Right atrium auricular region (tissue), 2 donors: ENCODE measurements at regions not wholly inside any gene's neighbourhood (a gene's known extent, or its start where the extent isn't known, plus 50 kb on each side); places are given as distances from the start of the nearest gene placed in this dataset.

Experiments used
- DNase-seq: peaks from one replicate; pipeline ENCODE4 v3.0.0-alpha.2; 2019; ENCODE audit warnings: low spot score
- H3K27ac ChIP-seq, 2 donors: fragments of 200-600 bp; sonication (generic); 1 replicate in 1 of 2; 2 replicates in 1 of 2; pipeline ENCODE4 v1.5.1; 2016 to 2019
- H3K27me3 ChIP-seq, 2 donors: fragments of 200-600 bp; sonication (generic); one replicate each; pipeline versions ENCODE4 v1.5.1 to v1.6.0; 2017 to 2019
- H3K36me3 ChIP-seq: fragments of 200-600 bp; sonication (generic); one replicate; pipeline ENCODE4 v1.5.1; 2016
- H3K4me1 ChIP-seq, 2 donors: fragments of 200-600 bp; sonication (generic); one replicate each; pipeline versions ENCODE4 v1.5.1 to v1.6.0; 2017 to 2019
- H3K4me3 ChIP-seq, 2 donors: fragments of 200-600 bp; sonication (generic); 1 replicate in 1 of 2; 2 replicates in 1 of 2; pipeline ENCODE4 v1.5.1; 2017 to 2019; ENCODE audit warnings: mild to moderate bottlenecking in 1 of 2, moderate library complexity in 1 of 2
- H3K9me3 ChIP-seq, 2 donors: fragments of 200-600 bp; sonication (generic); one replicate each; pipeline ENCODE4 v1.5.1; 2019
- CTCF ChIP-seq, 2 donors: fragments of 200-600 bp; sonication (generic); IDR thresholded peaks; one replicate each; pipeline ENCODE4 v1.5.1; 2019; ENCODE audit warnings: antibody characterized with exemption in 2 of 2

- Histone ChIP-seq H3K27ac (no peak overlapping the region), H3K4me3 (no peak overlapping the region), H3K27me3 (no peaks in the 10 kb centered on the region), H3K4me1 (no peaks in the 10 kb centered on the region), H3K9me3 (no peaks in the 10 kb centered on the region), H3K36me3 (no peaks in the 10 kb centered on the region)
- no peak for TF ChIP-seq CTCF (IDR thresholded peaks at IDR 0.05)
- DNase-seq, result no peak
These were observed 343.5 kb upstream of the F9 start for GRCh38 chrX:139186991-139187390.

- no peak for TF ChIP-seq CTCF (IDR thresholded peaks at IDR 0.05)
- DNase-seq, result no peak
- no peaks in the 10 kb centered on the region for H3K27me3 ChIP-seq
- H3K27ac ChIP-seq, result no peak overlapping the region
- no peaks in the 10 kb centered on the region for H3K9me3 ChIP-seq
- no peaks in the 10 kb centered on the region for H3K4me1 ChIP-seq
- H3K36me3 ChIP-seq, result no peaks in the 10 kb centered on the region
- H3K4me3 ChIP-seq, result no peak overlapping the region
These were observed 350.9 kb upstream of the F9 start for GRCh38 chrX:139179592-139179991.

GRCh38 chrX:139178980-139179379 is 351.6 kb upstream of the F9 start:
- no peaks in the 10 kb centered on the region for H3K36me3 ChIP-seq
- H3K9me3 ChIP-seq, result no peaks in the 10 kb centered on the region
- H3K27ac ChIP-seq, result no peak overlapping the region
- no peak overlapping the region for H3K4me3 ChIP-seq
- no peaks in the 10 kb centered on the region for H3K27me3 ChIP-seq
- no peak for DNase-seq
- no peaks in the 10 kb centered on the region for H3K4me1 ChIP-seq
- no peak for TF ChIP-seq CTCF (IDR thresholded peaks at IDR 0.05)

- TF ChIP-seq CTCF (IDR thresholded peaks at IDR 0.05), result no peak
These were observed 357.8 kb upstream of the F9 start for GRCh38 chrX:139172731-139173130.

GRCh38 chrX:139170526-139171173 is 359.9 kb upstream of the F9 start:
- H3K27ac ChIP-seq, result no peak overlapping the region
- no peaks in the 10 kb centered on the region for H3K4me1 ChIP-seq
- H3K4me3 ChIP-seq, result no peak overlapping the region
- no peaks in the 10 kb centered on the region for H3K9me3 ChIP-seq
- TF ChIP-seq CTCF (IDR thresholded peaks at IDR 0.05), result no peak
- H3K36me3 ChIP-seq, result no peaks in the 10 kb centered on the region
- no peak for DNase-seq
- H3K27me3 ChIP-seq, result no peaks in the 10 kb centered on the region

More at GRCh38 chrX:139172731-139173130, 357.8 kb upstream of the F9 start:
- Histone ChIP-seq H3K4me1 (no peaks in the 10 kb centered on the region), H3K36me3 (no peaks in the 10 kb centered on the region), H3K4me3 (no peak overlapping the region), H3K27me3 (no peaks in the 10 kb centered on the region), H3K27ac (no peak overlapping the region), H3K9me3 (no peaks in the 10 kb centered on the region)
- no peak for DNase-seq

GRCh38 chrX:139167282-139167681 is 363.3 kb upstream of the F9 start:
- no peaks in the 10 kb centered on the region for H3K4me1 ChIP-seq
- no peak overlapping the region for H3K27ac ChIP-seq
- no peaks in the 10 kb centered on the region for H3K27me3 ChIP-seq
- DNase-seq, result no peak
- no peaks in the 10 kb centered on the region for H3K36me3 ChIP-seq
- TF ChIP-seq CTCF (IDR thresholded peaks at IDR 0.05), result no peak
- no peak overlapping the region for H3K4me3 ChIP-seq
- no peaks in the 10 kb centered on the region for H3K9me3 ChIP-seq
